Lower lobe of right lung (tissue), 2 donors: ENCODE measurements at regions not wholly inside any gene's neighbourhood (a gene's known extent, or its start where the extent isn't known, plus 50 kb on each side); places are given as distances from the start of the nearest gene placed in this dataset.
"Not testable (repeated sequence)": the region's sequence is repeated elsewhere in the genome, so short reads cannot be mapped to it uniquely, and the experiment has no call there.

Experiments
- ATAC-seq, 2 donors: fragments of 200-7000 bp; cut with Tn5 transposase; one replicate each; pipeline ENCODE4 v1.9.1; 2020 to 2022; ENCODE audit warnings: mild to moderate bottlenecking in 2 of 2, moderate library complexity in 2 of 2
- DNase-seq: peaks from one replicate; pipeline ENCODE4 v3.0.0-alpha.2; 2020
- H3K27ac ChIP-seq: fragments of 200-600 bp; one replicate; pipeline ENCODE4 v1.8.0; 2022
- H3K27me3 ChIP-seq: fragments of 200-600 bp; one replicate; pipeline ENCODE4 v1.8.0; 2022; ENCODE audit warnings: low read depth
- H3K36me3 ChIP-seq: fragments of 200-600 bp; one replicate; pipeline ENCODE4 v1.8.0; 2022; ENCODE audit warnings: mild to moderate bottlenecking
- H3K4me1 ChIP-seq: fragments of 200-600 bp; one replicate; pipeline ENCODE4 v1.8.0; 2022
- H3K4me3 ChIP-seq: fragments of 200-600 bp; one replicate; pipeline ENCODE4 v1.8.0; 2022; ENCODE audit warnings: mild to moderate bottlenecking
- H3K9me3 ChIP-seq: fragments of 200-600 bp; one replicate; pipeline ENCODE4 v1.8.0; 2022
- CTCF ChIP-seq: fragments of 200-600 bp; IDR thresholded peaks from one replicate; pipeline ENCODE4 v1.8.0; 2022; ENCODE audit warnings: antibody characterized with exemption, mild to moderate bottlenecking
- intact Hi-C: fragments of 100-400 bp; cut with DNase I; formaldehyde crosslinking; loops from one replicate; pipeline ENCODE4 v1.11.0; 2022
- donor health status: DM: no; HTN: yes; CAD: no; lungs with severe emphysema.

- ATAC-seq (no peak), DNase-seq (no peak)
- H3K9me3 ChIP-seq = no peaks in the 10 kb centered on the region
- H3K27me3 ChIP-seq = no peaks in the 10 kb centered on the region
- no peaks in the 10 kb centered on the region for H3K4me1 ChIP-seq
- H3K36me3 ChIP-seq = peaks cover 3% of the 10 kb centered on the region
- no peak for TF ChIP-seq CTCF
- no peak overlapping the region for H3K4me3 ChIP-seq
- H3K27ac ChIP-seq = no peak overlapping the region
- intact Hi-C loops = no loop called here
These were observed 409.2 kb upstream of the AMELY start for GRCh38 chrY:7320751-7321150.

GRCh38 chrY:7320171-7320570 is 408.6 kb upstream of the AMELY start:
- H3K4me1 ChIP-seq, H3K27me3 ChIP-seq, H3K36me3 ChIP-seq, H3K9me3 ChIP-seq, intact Hi-C loops, ATAC-seq, DNase-seq, H3K27ac ChIP-seq, H3K4me3 ChIP-seq: not testable (repeated sequence)

- no peaks in the 10 kb centered on the region for H3K27me3 ChIP-seq
- no peaks in the 10 kb centered on the region for H3K4me1 ChIP-seq
- intact Hi-C loops = no loop called here
- no peak overlapping the region for H3K4me3 ChIP-seq
- H3K36me3 ChIP-seq = no peaks in the 10 kb centered on the region
- no peaks in the 10 kb centered on the region for H3K9me3 ChIP-seq
- ATAC-seq (no peak), DNase-seq (no peak)
- TF ChIP-seq CTCF = no peak
- no peak overlapping the region for H3K27ac ChIP-seq
These were observed 406.6 kb upstream of the AMELY start for GRCh38 chrY:7318122-7318521.

- ATAC-seq (no peak), DNase-seq (no peak)
- Histone ChIP-seq H3K4me3 (no peak overlapping the region), H3K9me3 (no peaks in the 10 kb centered on the region), H3K36me3 (no peaks in the 10 kb centered on the region), H3K27ac (no peak overlapping the region), H3K4me1 (no peaks in the 10 kb centered on the region), H3K27me3 (no peaks in the 10 kb centered on the region)
- TF ChIP-seq CTCF = no peak
- intact Hi-C loops = no loop called here
These were observed 406.0 kb upstream of the AMELY start for GRCh38 chrY:7317571-7317970.

GRCh38 chrY:7310482-7311269 is 399.1 kb upstream of the AMELY start:
- Histone ChIP-seq H3K4me3 (no peak overlapping the region), H3K9me3 (no peaks in the 10 kb centered on the region), H3K27ac (no peak overlapping the region), H3K36me3 (peaks cover 7% of the 10 kb centered on the region), H3K4me1 (no peaks in the 10 kb centered on the region), H3K27me3 (no peaks in the 10 kb centered on the region)
- DNase-seq (peak; percentile 48), ATAC-seq (peak in 1 of 2 donors; percentile 70)
- peak; percentile 16 for TF ChIP-seq CTCF
- intact Hi-C loops = no loop called here

- Histone ChIP-seq H3K36me3 (peaks cover 20% of the 10 kb centered on the region), H3K4me3 (no peak overlapping the region), H3K27me3 (no peaks in the 10 kb centered on the region), H3K9me3 (no peaks in the 10 kb centered on the region), H3K27ac (no peak overlapping the region), H3K4me1 (no peaks in the 10 kb centered on the region)
- intact Hi-C loops = no loop called here
- ATAC-seq (no peak), DNase-seq (no peak)
- TF ChIP-seq CTCF = no peak
These were observed 397.3 kb upstream of the AMELY start for GRCh38 chrY:7308816-7309215.
